ENCODE measurements at regions not wholly inside any gene's neighbourhood (a gene's known extent, or its start where the extent isn't known, plus 50 kb on each side); places are given as distances from the start of the nearest gene placed in this dataset.

GRCh38 chr20:21019814-21020658 lies 86.1 kb downstream of the LINC00237 start (continued):
- TF ChIP-seq STAT6 (CRISPR knock-in tag; IDR thresholded peaks at IDR 0.05; ENCODE audit: borderline replicate concordance) (peak; percentile 54; the same call in 1 of the 2 replicates), SOX5 (CRISPR knock-in tag; IDR thresholded peaks at IDR 0.05; ENCODE audit: borderline replicate concordance) (peak; percentile 72; the same call in 1 of the 2 replicates), MAF1 (CRISPR knock-in tag; IDR thresholded peaks at IDR 0.05; ENCODE audit: borderline replicate concordance) (no peak), ATF2 (CRISPR knock-in tag; IDR thresholded peaks at IDR 0.05) (no peak), MAFF (IDR thresholded peaks at IDR 0.05; ENCODE audit: low read depth, low read length) (no peak), TFAP4 (IDR thresholded peaks at IDR 0.05; ENCODE audit: borderline replicate concordance, low read depth) (no peak), ZNF337 (CRISPR knock-in tag; IDR thresholded peaks at IDR 0.05; ENCODE audit: borderline replicate concordance, low read depth) (no peak), ZNF468 (CRISPR knock-in tag; IDR thresholded peaks at IDR 0.05) (no peak), THAP8 (CRISPR knock-in tag; IDR thresholded peaks at IDR 0.05; ENCODE audit: borderline replicate concordance) (no peak), GMEB1 (CRISPR knock-in tag; IDR thresholded peaks at IDR 0.05; ENCODE audit: borderline replicate concordance) (0 out of 2 replicates have a peak, but pooled peaks have one; percentile 23), ZNF281 (CRISPR knock-in tag; IDR thresholded peaks at IDR 0.05; ENCODE audit: borderline replicate concordance) (no peak), MEIS1 (CRISPR knock-in tag; IDR thresholded peaks at IDR 0.05; ENCODE audit: borderline replicate concordance) (0 out of 2 replicates have a peak, but pooled peaks have one; percentile 39), ZSCAN25 (CRISPR knock-in tag; IDR thresholded peaks at IDR 0.05) (no peak), GATAD2A (CRISPR knock-in tag; IDR thresholded peaks at IDR 0.05) (no peak), ZKSCAN1 (IDR thresholded peaks at IDR 0.05; ENCODE audit: low read length) (no peak)
